ENCODE measurements at regions not wholly inside any gene's neighbourhood (a gene's known extent, or its start where the extent isn't known, plus 50 kb on each side); places are given as distances from the start of the nearest gene placed in this dataset.

DNA sequence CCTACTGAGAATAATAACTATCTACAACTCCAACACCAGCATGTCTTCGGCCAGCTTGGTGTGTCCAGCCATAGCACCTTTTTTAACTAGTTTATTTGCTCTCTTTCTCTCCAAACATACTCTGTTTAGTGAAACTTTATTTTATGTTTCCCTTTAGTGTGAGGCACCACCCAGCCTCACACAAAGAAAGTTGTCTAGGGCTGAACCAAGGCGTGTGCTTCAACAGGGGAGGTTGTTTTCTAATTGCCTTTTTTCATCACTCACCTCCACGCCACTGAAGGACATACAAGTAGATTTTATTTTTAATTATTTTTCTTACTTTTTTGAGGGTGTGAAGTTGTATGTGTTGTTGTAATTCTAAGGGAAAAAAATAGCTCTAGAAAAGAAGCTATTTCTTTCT lies 125.6 kb upstream of the MARCKS start:
- TF ChIP-seq, protein P1, sequence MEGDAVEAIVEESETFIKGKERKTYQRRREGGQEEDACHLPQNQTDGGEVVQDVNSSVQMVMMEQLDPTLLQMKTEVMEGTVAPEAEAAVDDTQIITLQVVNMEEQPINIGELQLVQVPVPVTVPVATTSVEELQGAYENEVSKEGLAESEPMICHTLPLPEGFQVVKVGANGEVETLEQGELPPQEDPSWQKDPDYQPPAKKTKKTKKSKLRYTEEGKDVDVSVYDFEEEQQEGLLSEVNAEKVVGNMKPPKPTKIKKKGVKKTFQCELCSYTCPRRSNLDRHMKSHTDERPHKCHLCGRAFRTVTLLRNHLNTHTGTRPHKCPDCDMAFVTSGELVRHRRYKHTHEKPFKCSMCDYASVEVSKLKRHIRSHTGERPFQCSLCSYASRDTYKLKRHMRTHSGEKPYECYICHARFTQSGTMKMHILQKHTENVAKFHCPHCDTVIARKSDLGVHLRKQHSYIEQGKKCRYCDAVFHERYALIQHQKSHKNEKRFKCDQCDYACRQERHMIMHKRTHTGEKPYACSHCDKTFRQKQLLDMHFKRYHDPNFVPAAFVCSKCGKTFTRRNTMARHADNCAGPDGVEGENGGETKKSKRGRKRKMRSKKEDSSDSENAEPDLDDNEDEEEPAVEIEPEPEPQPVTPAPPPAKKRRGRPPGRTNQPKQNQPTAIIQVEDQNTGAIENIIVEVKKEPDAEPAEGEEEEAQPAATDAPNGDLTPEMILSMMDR (IDR thresholded peaks at IDR 0.05): no peak
- Mint-ChIP-seq H3K9me3 (no peaks in the 10 kb centered on the region), H3K4me1 (peaks cover 23% of the 10 kb centered on the region), H3K27me3 (ENCODE audit: low read depth, poor library complexity) (peaks cover 2% of the 10 kb centered on the region), H3K27ac (no peak overlapping the region), H3K36me3 (ENCODE audit: low read depth) (no peaks in the 10 kb centered on the region), H3K4me3 (no peak overlapping the region)
- DNase-seq: no peak

DNA sequence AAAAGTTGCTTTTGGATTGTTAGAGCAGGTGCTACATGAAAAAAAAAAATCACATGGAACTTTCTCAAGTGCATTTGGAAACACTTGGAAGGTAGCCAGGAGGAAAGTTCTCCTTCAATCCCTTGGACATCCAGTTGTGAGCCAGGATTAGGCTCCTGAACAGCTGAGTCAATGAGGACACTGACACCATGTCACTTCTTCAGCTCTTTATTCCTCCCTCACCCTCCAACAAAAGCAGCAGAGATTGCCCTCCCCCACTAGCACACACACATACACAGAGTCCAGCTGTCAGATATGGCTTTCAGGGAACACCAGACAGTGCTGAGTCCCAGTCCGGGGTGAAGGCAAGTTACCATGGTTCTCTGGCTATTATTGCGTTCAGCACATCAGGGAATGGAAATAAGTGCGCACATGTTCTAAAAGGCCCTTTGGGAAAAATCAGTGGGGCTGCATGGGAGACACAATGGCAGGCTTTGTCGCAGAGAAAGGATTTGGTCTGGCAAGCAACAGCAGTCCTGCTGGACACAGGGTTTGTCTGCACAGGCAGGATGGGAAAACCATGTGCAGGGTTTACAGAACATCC lies 124.7 kb upstream of the MARCKS start:
- peaks cover 2% of the 10 kb centered on the region for H3K27me3 Mint-ChIP-seq (ENCODE audit: low read depth, poor library complexity)
- no peaks in the 10 kb centered on the region for H3K9me3 Mint-ChIP-seq
- TF ChIP-seq, protein P1 (IDR thresholded peaks at IDR 0.05): no peak
- no peaks in the 10 kb centered on the region for H3K36me3 Mint-ChIP-seq (ENCODE audit: low read depth)
- H3K4me1 Mint-ChIP-seq: peaks cover 23% of the 10 kb centered on the region
- peak; percentile 9 for DNase-seq
- peak overlapping the region; percentile 79 for H3K27ac Mint-ChIP-seq
- H3K4me3 Mint-ChIP-seq: no peak overlapping the region

DNA sequence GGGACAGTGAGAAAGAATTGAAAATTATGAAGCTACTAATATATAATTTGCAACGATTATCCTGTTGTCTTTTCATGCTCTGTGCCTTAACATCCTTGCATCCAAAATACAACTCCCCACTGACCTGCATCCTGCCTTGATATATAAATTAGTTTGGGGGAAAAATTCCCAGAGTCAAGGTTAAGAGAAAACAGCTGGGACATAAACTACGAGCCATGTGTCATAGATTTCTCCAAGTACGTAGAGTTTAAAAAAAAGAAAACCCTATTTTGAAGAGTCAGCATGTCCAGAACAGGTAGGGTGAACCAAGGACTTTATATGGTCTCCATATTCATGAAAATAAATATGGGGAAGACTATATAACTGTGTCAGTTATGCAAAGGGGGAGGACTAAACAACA lies 123.8 kb upstream of the MARCKS start:
- H3K4me3 Mint-ChIP-seq: no peak overlapping the region
- no peaks in the 10 kb centered on the region for H3K36me3 Mint-ChIP-seq (ENCODE audit: low read depth)
- peaks cover 2% of the 10 kb centered on the region for H3K27me3 Mint-ChIP-seq (ENCODE audit: low read depth, poor library complexity)
- peaks cover 23% of the 10 kb centered on the region for H3K4me1 Mint-ChIP-seq
- TF ChIP-seq, protein P1 (IDR thresholded peaks at IDR 0.05): no peak
- H3K9me3 Mint-ChIP-seq: no peaks in the 10 kb centered on the region
- H3K27ac Mint-ChIP-seq: no peak overlapping the region
- DNase-seq: no peak

DNA sequence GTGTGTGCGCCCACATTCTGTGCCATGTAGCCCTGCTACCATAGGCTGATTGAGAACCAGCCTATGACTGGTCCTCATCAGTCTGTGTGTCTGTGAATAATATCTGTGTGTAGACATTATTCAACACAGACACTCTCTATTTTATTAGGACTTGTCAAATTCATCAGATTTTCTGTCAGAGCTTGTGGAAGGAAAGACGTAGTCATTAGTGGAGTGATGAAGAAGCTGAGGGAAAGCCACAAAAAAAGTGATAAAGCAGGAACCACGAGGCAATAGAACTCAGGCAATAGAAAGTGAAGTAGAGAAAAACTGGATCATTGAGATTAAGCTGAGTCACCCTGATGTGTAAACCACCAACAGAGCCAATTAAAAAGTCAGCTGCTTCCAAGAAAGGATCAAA lies 122.2 kb upstream of the MARCKS start:
- H3K9me3 Mint-ChIP-seq: no peaks in the 10 kb centered on the region
- H3K4me3 Mint-ChIP-seq: no peak overlapping the region
- no peak for DNase-seq
- no peaks in the 10 kb centered on the region for H3K36me3 Mint-ChIP-seq (ENCODE audit: low read depth)
- TF ChIP-seq, protein P1 (IDR thresholded peaks at IDR 0.05): no peak
- H3K4me1 Mint-ChIP-seq: peaks cover 23% of the 10 kb centered on the region
- peaks cover 2% of the 10 kb centered on the region for H3K27me3 Mint-ChIP-seq (ENCODE audit: low read depth, poor library complexity)
- peak overlapping the region; percentile 7 for H3K27ac Mint-ChIP-seq

DNA sequence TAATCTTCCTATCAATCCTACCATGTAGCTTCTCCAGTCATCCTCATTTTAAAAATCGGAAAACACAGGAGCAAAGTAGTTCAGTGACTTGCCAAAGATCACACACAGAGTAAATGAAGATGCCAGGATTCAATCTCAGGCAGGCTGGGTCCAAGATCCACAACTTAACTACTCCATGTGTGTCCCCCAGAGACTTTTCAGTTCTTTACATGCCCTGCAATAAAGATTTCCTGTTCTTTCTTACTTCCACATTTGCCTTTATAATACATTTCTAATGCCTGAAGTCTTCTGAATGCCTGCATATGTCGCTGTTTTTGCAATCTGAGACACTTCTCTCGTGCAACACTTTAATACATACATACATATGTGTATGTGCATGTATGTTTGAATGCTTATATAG lies 121.7 kb upstream of the MARCKS start:
- Mint-ChIP-seq H3K4me3 (no peak overlapping the region), H3K36me3 (ENCODE audit: low read depth) (no peaks in the 10 kb centered on the region), H3K9me3 (no peaks in the 10 kb centered on the region), H3K27ac (no peak overlapping the region), H3K4me1 (peaks cover 23% of the 10 kb centered on the region), H3K27me3 (ENCODE audit: low read depth, poor library complexity) (peaks cover 2% of the 10 kb centered on the region)
- TF ChIP-seq, protein P1 (IDR thresholded peaks at IDR 0.05): no peak
- no peak for DNase-seq

DNA sequence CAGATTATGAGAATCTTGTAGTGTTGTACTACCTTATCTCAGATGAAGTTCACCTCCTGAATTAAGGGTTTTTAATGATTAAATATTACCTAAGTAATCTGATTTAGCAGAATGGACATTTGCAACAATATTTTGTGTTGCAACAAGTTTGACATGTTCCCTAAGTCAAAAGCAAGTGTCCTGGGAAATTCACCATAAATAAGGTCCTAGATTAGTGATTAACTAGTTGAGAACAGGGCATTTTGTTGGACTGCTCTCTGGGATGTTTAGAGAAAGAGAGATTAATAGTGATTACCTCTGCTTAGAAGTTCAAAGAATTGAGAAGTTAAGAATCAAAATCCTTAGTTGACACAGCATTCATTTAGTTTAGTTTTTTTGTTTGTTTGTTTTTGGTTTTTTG lies 120.2 kb upstream of the MARCKS start:
- Mint-ChIP-seq H3K36me3 (ENCODE audit: low read depth) (no peaks in the 10 kb centered on the region), H3K27me3 (ENCODE audit: low read depth, poor library complexity) (no peaks in the 10 kb centered on the region), H3K4me1 (peaks cover 16% of the 10 kb centered on the region), H3K27ac (no peak overlapping the region), H3K9me3 (no peaks in the 10 kb centered on the region), H3K4me3 (no peak overlapping the region)
- TF ChIP-seq, protein P1 (IDR thresholded peaks at IDR 0.05): no peak
- DNase-seq: no peak

All from nephron progenitor cell (in vitro differentiated cells).